Cardiac muscle cell (in vitro differentiated cells and primary cell): ENCODE measurements at regions not wholly inside any gene's neighbourhood (a gene's known extent, or its start where the extent isn't known, plus 50 kb on each side); places are given as distances from the start of the nearest gene placed in this dataset.

Experiments used
- DNase-seq, 2 donors: peaks; one replicate each; pipeline versions ENCODE4 v3.0.0 to v3.0.0-alpha.2; 2010 to 2017; ENCODE audit warnings: low read depth in 1 of 2, low spot score in 1 of 2
- H3K27ac ChIP-seq: fragments of 200-600 bp; sonication (generic); 2 replicates; pipeline ENCODE4 v1.5.1; 2016
- H3K27me3 ChIP-seq: fragments of 200-600 bp; sonication (generic); 2 replicates; pipeline ENCODE4 v1.6.0; 2016; ENCODE audit warnings: control low read depth
- H3K36me3 ChIP-seq: fragments of 200-600 bp; sonication (generic); 2 replicates; pipeline ENCODE4 v1.5.1; 2016; ENCODE audit warnings: control low read depth
- H3K4me1 ChIP-seq: fragments of 200-600 bp; sonication (generic); 2 replicates; pipeline ENCODE4 v1.8.1; 2017; ENCODE audit warnings: low read depth, mild to moderate bottlenecking, mixed run types
- H3K4me3 ChIP-seq: fragments of 200-600 bp; sonication (generic); 2 replicates; pipeline ENCODE4 v1.5.1; 2016; ENCODE audit warnings: mild to moderate bottlenecking
- H3K9me3 ChIP-seq: fragments of 200-600 bp; sonication (generic); 2 replicates; pipeline ENCODE4 v1.5.1; 2017; ENCODE audit warnings: low read depth, mild to moderate bottlenecking, control low read depth
- TF ChIP-seq, protein P1 (sequence below): IDR thresholded peaks from 2 replicates; pipeline ENCODE4 v1.5.1; 2012; ENCODE audit warnings: low read depth, mild to moderate bottlenecking, low read length

GRCh38 chr11:40030867-40031266 is 1428.6 kb downstream of the LRRC4C start:
- DNase-seq, result no peak
- TF ChIP-seq, protein P1, sequence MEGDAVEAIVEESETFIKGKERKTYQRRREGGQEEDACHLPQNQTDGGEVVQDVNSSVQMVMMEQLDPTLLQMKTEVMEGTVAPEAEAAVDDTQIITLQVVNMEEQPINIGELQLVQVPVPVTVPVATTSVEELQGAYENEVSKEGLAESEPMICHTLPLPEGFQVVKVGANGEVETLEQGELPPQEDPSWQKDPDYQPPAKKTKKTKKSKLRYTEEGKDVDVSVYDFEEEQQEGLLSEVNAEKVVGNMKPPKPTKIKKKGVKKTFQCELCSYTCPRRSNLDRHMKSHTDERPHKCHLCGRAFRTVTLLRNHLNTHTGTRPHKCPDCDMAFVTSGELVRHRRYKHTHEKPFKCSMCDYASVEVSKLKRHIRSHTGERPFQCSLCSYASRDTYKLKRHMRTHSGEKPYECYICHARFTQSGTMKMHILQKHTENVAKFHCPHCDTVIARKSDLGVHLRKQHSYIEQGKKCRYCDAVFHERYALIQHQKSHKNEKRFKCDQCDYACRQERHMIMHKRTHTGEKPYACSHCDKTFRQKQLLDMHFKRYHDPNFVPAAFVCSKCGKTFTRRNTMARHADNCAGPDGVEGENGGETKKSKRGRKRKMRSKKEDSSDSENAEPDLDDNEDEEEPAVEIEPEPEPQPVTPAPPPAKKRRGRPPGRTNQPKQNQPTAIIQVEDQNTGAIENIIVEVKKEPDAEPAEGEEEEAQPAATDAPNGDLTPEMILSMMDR, result no peak

GRCh38 chr11:40029391-40029790 is 1430.1 kb downstream of the LRRC4C start:
- Histone ChIP-seq H3K4me1 (no peaks in the 10 kb centered on the region), H3K27ac (no peak overlapping the region), H3K36me3 (no peaks in the 10 kb centered on the region), H3K9me3 (no peaks in the 10 kb centered on the region), H3K4me3 (no peak overlapping the region), H3K27me3 (no peaks in the 10 kb centered on the region)
- DNase-seq, result no peak
- TF ChIP-seq, protein P1, result no peak

More at GRCh38 chr11:40030867-40031266, 1428.6 kb downstream of the LRRC4C start:
- Histone ChIP-seq H3K4me3 (no peak overlapping the region), H3K27ac (peak overlapping the region; percentile 14), H3K27me3 (no peaks in the 10 kb centered on the region), H3K36me3 (no peaks in the 10 kb centered on the region), H3K4me1 (no peaks in the 10 kb centered on the region), H3K9me3 (no peaks in the 10 kb centered on the region)

- Histone ChIP-seq H3K27ac (no peak overlapping the region), H3K4me1 (peaks cover 4% of the 10 kb centered on the region), H3K27me3 (no peaks in the 10 kb centered on the region), H3K4me3 (no peak overlapping the region), H3K36me3 (no peaks in the 10 kb centered on the region), H3K9me3 (no peaks in the 10 kb centered on the region)
- no peak for DNase-seq
- TF ChIP-seq, protein P1, result no peak
Observed at GRCh38 chr11:40027720-40028119, 1431.7 kb downstream of the LRRC4C start.

DNA sequence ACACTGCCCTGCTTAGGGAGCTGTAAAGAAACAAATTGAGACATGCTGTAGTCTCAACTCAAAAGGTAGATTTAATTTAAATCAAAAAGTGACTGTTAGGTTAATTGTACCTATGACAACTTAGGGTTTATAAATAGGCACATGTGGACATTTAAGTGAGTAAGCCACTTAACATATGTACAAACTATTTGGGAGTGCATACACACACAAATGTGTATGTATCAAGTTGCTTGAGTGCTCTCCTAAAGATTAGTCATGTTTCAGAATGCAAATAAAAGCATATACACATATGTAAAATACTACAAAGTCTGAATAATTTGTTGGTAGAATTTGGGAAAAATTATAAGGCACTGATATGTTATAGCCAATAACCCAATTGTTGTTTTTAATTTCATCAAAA is 1435.7 kb downstream of the LRRC4C start:
- Histone ChIP-seq H3K36me3 (no peaks in the 10 kb centered on the region), H3K4me3 (no peak overlapping the region), H3K27ac (no peak overlapping the region), H3K9me3 (no peaks in the 10 kb centered on the region), H3K4me1 (peaks cover 4% of the 10 kb centered on the region), H3K27me3 (no peaks in the 10 kb centered on the region)
- TF ChIP-seq, protein P1, result no peak
- no peak for DNase-seq

DNA sequence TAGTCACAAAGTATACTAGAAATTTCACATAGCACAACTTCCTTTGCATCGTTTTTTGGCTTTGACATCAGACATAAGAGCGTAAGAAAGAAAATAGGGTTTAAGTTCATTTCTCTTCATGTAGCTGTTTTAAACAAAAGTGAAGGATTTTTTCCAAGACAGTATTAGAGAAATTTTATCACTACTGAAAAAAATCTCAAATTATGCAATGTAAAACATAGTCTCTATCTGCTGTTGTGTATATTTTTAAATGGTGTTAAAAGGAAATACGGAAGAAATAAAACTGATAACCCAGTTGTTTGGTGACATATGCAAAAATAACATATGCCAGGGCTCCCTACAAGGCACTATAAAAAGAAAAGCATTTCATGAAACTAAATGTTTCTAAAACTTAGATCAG is 1449.4 kb downstream of the LRRC4C start:
- TF ChIP-seq, protein P1, result no peak
- Histone ChIP-seq H3K36me3 (no peaks in the 10 kb centered on the region), H3K27me3 (no peaks in the 10 kb centered on the region), H3K27ac (no peak overlapping the region), H3K9me3 (no peaks in the 10 kb centered on the region), H3K4me1 (no peaks in the 10 kb centered on the region), H3K4me3 (no peak overlapping the region)
- DNase-seq, result no peak

GRCh38 chr11:39992551-39992950 is 1466.9 kb downstream of the LRRC4C start:
- Histone ChIP-seq H3K4me1 (peaks cover 6% of the 10 kb centered on the region), H3K36me3 (no peaks in the 10 kb centered on the region), H3K27ac (no peak overlapping the region), H3K4me3 (no peak overlapping the region), H3K27me3 (no peaks in the 10 kb centered on the region), H3K9me3 (no peaks in the 10 kb centered on the region)
- TF ChIP-seq, protein P1, result no peak
- no peak for DNase-seq
